Endodermal cell (in vitro differentiated cells): ENCODE measurements at regions not wholly inside any gene's neighbourhood (a gene's known extent, or its start where the extent isn't known, plus 50 kb on each side); places are given as distances from the start of the nearest gene placed in this dataset.

Source experiments
- DNase-seq: peaks from one replicate; pipeline ENCODE4 v3.0.0-alpha.2; 2017
- H3K27ac ChIP-seq: 2 replicates; pipeline ENCODE4 v1.5.1; 2013; ENCODE audit warnings: mild to moderate bottlenecking, low read depth, low read length, moderate library complexity
- H3K27me3 ChIP-seq: 2 replicates; pipeline ENCODE4 v1.6.1; 2013; ENCODE audit warnings: mild to moderate bottlenecking, low read length, moderate library complexity; ENCODE audit not compliant: insufficient read depth, control insufficient read depth, poor library complexity, severe bottlenecking
- H3K36me3 ChIP-seq: 2 replicates; pipeline ENCODE4 v1.7.0; 2013; ENCODE audit warnings: mild to moderate bottlenecking, low read length, moderate library complexity; ENCODE audit not compliant: control insufficient read depth, insufficient read depth
- H3K4me1 ChIP-seq: one replicate; pipeline ENCODE4 v1.7.0; 2013; ENCODE audit warnings: low read length; ENCODE audit not compliant: control insufficient read depth, insufficient read depth
- H3K4me3 ChIP-seq: 2 replicates; pipeline ENCODE4 v1.5.1; 2013; ENCODE audit warnings: mild to moderate bottlenecking, low read length, moderate library complexity
- H3K9ac ChIP-seq: 2 replicates; pipeline ENCODE4 v1.6.1; 2013; ENCODE audit warnings: mild to moderate bottlenecking, low read length, moderate library complexity; ENCODE audit not compliant: poor library complexity, severe bottlenecking; ENCODE audit errors: extremely low read depth
- H3K9me3 ChIP-seq: 2 replicates; pipeline ENCODE4 v1.6.1; 2013; ENCODE audit warnings: mild to moderate bottlenecking, low read length, moderate library complexity; ENCODE audit not compliant: control insufficient read depth
- H3K27ac Mint-ChIP-seq: 2 replicates; pipeline ENCODE4 v1.8.0; 2020; ENCODE audit warnings: mixed read lengths
- H3K27me3 Mint-ChIP-seq: 2 replicates; pipeline ENCODE4 v1.8.0; 2021; ENCODE audit warnings: mild to moderate bottlenecking, mixed read lengths; ENCODE audit not compliant: insufficient read depth
- H3K36me3 Mint-ChIP-seq: 2 replicates; pipeline ENCODE4 v1.8.0; 2020; ENCODE audit warnings: low read depth, mixed read lengths
- H3K4me1 Mint-ChIP-seq: 2 replicates; pipeline ENCODE4 v1.8.0; 2020; ENCODE audit warnings: mixed read lengths
- H3K4me3 Mint-ChIP-seq: 2 replicates; pipeline ENCODE4 v1.8.0; 2020; ENCODE audit warnings: mild to moderate bottlenecking, moderate library complexity, mixed read lengths
- H3K9me3 Mint-ChIP-seq: 2 replicates; pipeline ENCODE4 v1.8.0; 2020; ENCODE audit warnings: mild to moderate bottlenecking, mixed read lengths
- CTCF ChIP-seq: fragments of 200-600 bp; sonication (generic); conservative IDR thresholded peaks from 2 replicates; pipeline ENCODE4 v1.5.0; 2021; ENCODE audit warnings: antibody characterized with exemption, mild to moderate bottlenecking
- WGBS, 2 experiments: methylation state at CpG; one replicate each; pipeline versions ENCODE4 v1.1.5 to v1.1.7; 2013; ENCODE audit warnings: missing lambda C conversion rate in 2 of 2, mixed read lengths in 1 of 2; ENCODE audit not compliant: insufficient coverage in 1 of 2, insufficient read length in 1 of 2; 5-methylcytosine and 5-hydroxymethylcytosine counted together

- WGBS, 2 experiments, result 100% methylated on average over 1 of the region's 1 CpG; no CpG with 5 or more reads in 1 of the 2 experiments
- Mint-ChIP-seq H3K36me3 (no peaks in the 10 kb centered on the region), H3K9me3 (peaks cover 18% of the 10 kb centered on the region), H3K27me3 (peaks cover 2% of the 10 kb centered on the region), H3K4me3 (no peak overlapping the region), H3K4me1 (no peaks in the 10 kb centered on the region), H3K27ac (no peak overlapping the region)
- Histone ChIP-seq H3K36me3 (no peaks in the 10 kb centered on the region), H3K9ac (no peak overlapping the region), H3K27me3 (no peaks in the 10 kb centered on the region), H3K4me3 (no peak overlapping the region), H3K4me1 (no peaks in the 10 kb centered on the region), H3K9me3 (no peaks in the 10 kb centered on the region), H3K27ac (no peak overlapping the region)
- TF ChIP-seq CTCF, result no peak
- DNase-seq, result no peak
Measured at GRCh38 chr10:128560406-128560805, 434.2 kb upstream of the MKI67 start.

DNA sequence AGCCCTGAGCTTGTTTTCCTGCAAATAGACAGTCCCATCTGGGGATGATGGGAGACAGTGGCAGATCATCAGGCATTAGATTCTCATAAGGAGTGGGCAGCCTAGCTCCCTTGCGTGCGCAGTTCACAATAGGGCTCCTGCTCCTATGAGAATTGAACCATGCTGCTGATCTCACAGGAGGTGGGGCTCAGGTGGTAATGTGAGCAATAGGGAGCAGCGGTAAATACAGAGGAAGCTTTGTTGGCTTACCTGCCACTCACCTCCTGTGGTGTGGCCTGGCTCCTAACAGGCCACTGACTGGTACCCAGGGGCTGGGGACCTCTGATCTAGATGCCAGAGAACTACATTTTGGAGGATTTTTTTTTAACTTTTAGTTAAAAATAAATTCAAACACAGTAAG is 434.8 kb upstream of the MKI67 start:
- DNase-seq, result no peak
- Mint-ChIP-seq H3K27me3 (peaks cover 2% of the 10 kb centered on the region), H3K27ac (no peak overlapping the region), H3K4me3 (no peak overlapping the region), H3K4me1 (no peaks in the 10 kb centered on the region), H3K9me3 (peaks cover 18% of the 10 kb centered on the region), H3K36me3 (no peaks in the 10 kb centered on the region)
- H3K9ac ChIP-seq, result no peak overlapping the region
- no peaks in the 10 kb centered on the region for H3K4me1 ChIP-seq
- H3K36me3 ChIP-seq, result no peaks in the 10 kb centered on the region
- 93 to 96% methylated on average over 3 of the region's 3 CpGs for WGBS, 2 experiments
- H3K27ac ChIP-seq, result no peak overlapping the region
- H3K4me3 ChIP-seq, result no peak overlapping the region
- TF ChIP-seq CTCF, result no peak
- no peaks in the 10 kb centered on the region for H3K9me3 ChIP-seq
- H3K27me3 ChIP-seq, result no peaks in the 10 kb centered on the region

DNA sequence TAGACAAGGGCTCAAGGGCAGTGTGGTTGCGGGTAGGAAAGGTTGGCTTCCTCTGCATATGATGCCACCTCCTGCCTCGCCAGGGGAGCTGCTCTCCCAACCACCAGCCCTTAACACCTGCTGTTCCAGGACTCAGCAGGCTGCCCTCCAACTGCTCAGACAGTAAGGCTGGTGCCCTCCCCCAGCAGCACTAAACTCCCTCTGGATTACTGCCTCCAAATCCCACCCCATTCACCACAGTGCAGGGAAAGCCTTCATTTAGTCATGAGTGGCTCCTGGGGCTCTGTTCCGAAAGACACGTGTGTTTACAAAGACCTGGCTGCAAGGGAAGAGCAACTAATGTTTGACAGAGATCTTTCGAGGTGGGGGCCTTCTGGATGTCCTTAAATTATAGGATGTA is 437.2 kb upstream of the MKI67 start:
- no peaks in the 10 kb centered on the region for H3K4me1 ChIP-seq
- H3K27me3 ChIP-seq, result no peaks in the 10 kb centered on the region
- H3K4me3 ChIP-seq, result no peak overlapping the region
- Mint-ChIP-seq H3K27ac (no peak overlapping the region), H3K4me1 (no peaks in the 10 kb centered on the region), H3K36me3 (no peaks in the 10 kb centered on the region), H3K4me3 (no peak overlapping the region), H3K9me3 (peaks cover 18% of the 10 kb centered on the region), H3K27me3 (peaks cover 2% of the 10 kb centered on the region)
- WGBS, 2 experiments, result 94 to 100% methylated on average over 2 to 5 of the region's 5 CpGs
- H3K9ac ChIP-seq, result no peak overlapping the region
- no peak for TF ChIP-seq CTCF
- no peaks in the 10 kb centered on the region for H3K36me3 ChIP-seq
- H3K9me3 ChIP-seq, result no peaks in the 10 kb centered on the region
- no peak overlapping the region for H3K27ac ChIP-seq
- no peak for DNase-seq
